ENCODE measurements at regions not wholly inside any gene's neighbourhood (a gene's known extent, or its start where the extent isn't known, plus 50 kb on each side); places are given as distances from the start of the nearest gene placed in this dataset.

DNA sequence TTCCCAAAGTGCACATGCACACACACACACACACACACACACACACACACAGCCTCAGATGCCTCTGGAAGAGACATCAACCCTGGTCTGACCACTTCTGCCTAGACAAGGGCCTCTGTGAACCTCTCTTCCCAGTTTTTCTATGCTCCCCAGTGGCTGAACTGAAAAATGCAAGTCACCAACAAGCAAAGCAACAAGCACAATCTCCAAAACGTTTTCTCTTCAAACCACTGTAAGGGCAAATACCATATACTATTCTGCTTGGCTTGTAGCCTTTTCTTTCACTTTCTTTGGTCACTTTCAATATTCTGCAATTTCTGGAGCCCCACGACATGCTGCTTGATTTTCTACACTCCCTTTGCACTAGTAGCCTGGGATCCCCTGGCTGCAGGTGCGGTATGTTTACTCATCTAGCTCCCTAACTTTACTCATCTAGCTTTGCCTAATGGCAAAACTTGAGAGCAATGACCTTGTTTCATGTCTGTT, 121.4 kb upstream of the DST start:
- no peak for DNase-seq

DNA sequence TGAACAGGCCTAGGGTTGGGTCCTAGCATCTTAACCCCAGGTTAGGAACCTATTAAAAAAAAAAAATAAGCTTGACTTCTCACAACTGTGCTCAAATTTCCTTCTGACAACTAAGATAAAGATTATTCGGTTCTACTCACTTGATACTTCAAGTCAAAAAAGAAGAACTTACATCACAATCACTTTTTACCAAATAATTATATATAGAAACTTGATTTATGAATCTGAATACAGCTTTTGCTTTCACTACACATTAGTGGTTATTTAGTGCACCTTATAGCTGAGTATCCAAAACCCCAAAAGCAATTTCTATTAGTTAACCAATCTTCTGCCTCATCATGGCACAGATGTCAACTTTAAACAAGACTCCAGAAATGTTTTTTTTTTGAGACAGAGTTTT, 119.0 kb upstream of the DST start:
- no peak for DNase-seq

DNA sequence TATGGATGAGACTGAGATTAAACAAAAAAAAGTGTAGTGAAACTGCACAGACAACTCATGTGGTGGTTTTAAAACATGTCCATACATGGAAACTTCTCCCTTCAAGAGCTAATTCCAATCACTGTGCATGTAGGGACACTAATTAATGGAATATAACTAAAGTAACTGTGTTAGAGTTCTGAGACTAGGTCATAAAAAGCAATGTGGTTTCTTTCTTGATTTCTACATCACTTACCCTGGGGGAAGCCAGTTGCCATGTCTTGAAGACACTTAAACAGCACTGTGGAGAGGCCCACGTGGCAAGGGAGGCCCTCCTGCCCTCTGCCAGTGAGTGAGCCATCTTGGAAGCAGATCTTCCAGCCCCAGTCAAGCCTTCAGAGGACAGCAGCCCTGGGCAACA, 118.2 kb upstream of the DST start:
- no peak for DNase-seq

DNA sequence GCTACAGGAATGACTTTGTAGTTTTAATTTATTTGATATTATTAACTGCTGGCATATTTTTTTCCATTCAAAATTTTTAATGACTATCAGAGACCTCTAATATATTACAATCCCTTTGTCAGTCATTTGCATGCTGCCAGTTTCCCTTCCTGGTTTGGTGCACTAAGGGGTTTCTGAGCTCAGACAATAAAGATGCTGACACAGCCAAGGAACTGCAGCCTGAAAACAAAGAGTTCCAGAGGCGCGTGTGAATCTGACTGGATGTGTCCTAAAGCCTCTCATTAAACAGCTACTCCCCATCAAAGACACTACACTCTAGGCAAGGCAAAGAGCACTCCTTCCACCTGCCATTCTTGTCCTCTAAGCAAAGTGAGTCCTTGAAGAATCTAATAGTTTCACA, 116.8 kb upstream of the DST start:
- no peak for DNase-seq

DNA sequence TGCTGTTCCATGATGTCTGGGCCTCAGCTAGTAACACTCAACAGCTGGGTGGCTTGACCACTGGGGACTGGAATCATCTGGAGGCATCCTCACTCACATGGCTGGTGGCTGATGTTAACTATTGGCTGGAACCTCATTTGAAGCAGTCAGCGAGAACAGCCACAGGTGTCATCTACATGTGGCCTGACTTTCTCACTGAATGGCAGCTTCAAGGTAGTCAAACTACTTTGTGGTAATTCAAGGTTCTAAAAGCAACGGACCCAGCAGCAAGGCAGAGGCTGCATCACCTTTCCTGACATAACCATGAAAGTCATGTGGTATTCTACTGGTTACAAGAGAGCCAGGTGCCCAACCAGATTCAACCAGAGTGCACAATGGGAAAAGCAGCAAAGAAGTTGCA, 115.9 kb upstream of the DST start:
- DNase-seq: no peak

DNA sequence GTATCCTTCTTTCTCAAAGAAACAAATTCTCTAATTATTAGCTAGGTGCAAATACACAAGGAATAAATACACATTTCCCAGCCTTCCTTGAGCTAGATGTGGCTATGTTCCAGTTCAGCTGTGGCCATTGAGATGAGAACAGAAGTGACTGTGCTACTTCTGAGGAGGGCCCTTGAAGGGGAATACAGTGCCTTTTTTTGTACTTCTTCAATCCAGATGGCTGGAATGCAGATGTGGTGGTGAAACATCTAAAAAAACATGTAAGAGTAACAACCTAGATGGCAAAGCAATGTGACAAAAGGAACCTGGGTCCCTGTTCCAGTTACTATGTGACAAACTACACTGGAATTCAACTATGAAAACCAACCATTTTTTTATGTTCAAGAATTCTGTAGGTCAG, 115.4 kb upstream of the DST start:
- DNase-seq: no peak

DNA sequence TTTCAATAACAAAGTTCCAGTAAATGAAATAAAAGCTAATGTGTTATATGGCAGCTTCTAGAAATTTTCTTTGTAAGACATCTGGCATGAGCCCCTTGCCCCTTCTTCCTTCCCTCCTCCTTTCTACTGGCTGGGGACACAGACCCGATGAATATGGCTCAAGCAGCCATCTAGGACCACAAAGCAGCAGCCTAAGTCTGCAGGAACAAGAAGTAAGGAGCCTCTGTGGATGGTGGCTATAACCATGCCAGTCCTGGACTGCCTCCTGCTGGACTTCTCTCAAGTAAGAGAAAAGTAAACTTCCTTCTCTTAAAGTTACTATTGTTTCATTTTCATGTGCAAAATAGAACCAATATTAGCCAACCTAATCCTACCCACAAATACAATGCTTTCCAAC, 114.9 kb upstream of the DST start:
- no peak for DNase-seq

DNA sequence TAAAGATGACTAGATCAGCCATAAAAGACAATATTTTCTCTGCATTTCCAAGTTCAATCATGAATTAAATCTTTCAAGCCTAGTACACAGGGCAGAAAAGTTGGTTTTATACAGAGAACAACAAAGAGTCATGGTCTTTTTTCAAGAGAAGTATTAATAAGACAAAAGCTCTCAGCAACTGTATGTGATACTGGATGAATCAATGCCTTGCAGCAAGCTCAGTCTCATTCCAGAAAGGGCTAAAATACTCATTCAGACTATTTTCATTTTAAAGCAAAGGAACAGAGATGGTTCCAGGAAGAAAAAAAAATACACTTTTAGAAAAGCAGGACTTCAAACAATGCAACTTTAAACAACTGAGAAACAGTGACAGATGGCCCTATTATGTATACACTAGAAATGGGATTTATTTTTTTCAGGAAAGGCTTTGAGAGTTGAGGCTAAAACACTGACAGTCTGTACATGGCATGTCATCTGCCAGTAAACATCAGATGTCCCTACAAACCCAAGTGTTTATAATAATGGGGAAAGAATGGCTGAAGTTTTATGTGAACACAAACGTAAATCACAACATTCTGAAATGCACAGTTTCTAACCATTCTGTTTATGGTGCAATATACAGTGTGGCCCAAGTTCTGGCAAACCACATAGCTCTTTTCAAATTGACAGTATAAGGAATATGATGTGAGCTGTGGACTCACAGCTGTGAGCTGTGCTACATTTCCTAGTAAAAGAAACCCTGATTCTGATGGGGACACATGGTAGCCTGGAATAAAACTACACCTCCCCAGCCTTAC, 114.3 kb upstream of the DST start:
- no peak for DNase-seq

DNA sequence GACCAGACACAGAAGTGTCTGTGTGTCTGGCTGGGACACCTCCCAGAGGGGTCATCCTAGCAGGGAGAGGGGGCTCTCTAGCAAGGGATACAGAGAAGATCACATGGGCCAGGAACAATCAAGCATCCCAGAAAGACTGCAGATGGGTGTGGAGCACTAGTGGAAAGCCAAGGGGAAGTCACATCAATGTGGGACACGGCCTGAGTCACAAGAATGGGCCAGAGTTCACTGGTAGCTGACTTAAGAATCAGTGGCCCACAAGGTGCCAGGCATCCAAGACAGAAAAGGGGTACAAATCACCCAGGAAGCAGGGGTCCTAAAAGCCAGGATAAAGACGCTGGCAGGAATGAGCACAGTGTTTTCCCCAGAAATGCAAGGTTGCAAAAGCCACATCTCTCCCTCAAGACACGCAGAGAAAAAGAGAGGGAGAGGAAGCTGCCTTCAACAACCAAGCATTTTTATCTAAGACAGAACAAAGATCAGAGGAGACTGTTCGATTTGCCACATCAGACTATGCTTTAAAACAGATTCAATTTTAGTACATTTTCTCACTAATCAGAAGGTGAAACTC, 113.6 kb upstream of the DST start:
- no peak for DNase-seq

DNA sequence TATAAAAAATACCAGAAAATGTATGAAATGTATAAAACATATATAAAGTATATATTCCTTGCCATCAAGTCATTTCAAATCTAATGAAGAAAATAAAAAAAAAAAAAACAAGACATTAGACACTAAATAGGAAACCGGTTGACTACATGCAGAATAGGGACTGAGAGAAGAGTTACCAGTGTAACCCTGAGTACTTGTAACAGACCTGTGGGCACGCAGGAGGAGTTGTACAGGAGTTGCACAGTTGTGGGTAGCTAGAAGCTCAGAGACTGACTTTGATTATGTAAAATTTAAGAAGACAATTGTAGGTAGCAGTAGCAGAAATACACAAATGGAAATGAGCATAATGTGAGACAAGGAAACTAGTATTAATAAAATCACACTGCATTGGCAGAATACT, 112.4 kb upstream of the DST start:
- DNase-seq: no peak

DNA sequence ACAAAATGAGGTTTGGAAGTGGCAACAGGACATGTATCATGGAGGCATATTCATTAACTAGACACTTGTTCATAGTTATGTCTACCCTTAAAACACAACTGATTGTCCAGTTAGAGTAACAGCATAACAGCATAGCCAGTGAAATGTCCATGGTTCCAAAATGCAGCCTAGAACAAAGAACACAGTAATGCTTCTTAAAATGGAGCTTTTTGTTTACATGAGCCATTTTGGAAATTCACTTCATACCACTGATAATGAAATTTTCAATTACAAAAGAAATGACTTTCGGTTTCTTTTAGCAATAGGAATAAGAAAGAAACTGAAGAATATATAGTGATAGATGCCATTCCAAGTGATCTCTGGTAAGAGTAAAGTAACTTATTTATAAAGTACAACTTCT, 111.1 kb upstream of the DST start:
- DNase-seq: no peak

DNA sequence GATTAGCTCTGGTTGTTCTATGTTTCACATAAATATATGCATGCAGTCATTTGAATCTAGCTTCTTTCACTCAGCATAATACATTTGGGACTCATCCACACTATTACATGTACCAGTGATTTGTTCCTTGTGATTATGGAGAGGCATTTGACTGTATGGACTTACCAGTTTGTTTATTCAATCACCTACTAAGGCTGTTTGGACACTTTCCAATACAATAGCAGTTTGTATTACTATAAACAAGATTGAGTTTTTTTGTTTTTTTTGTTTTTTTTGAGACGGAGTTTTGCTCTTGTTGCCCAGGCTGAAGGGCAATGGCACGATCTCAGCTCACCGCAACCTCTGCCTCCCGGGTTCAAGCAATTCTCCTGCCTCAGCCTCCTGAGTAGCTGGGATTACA, 109.8 kb upstream of the DST start:
- no peak for DNase-seq

DNA sequence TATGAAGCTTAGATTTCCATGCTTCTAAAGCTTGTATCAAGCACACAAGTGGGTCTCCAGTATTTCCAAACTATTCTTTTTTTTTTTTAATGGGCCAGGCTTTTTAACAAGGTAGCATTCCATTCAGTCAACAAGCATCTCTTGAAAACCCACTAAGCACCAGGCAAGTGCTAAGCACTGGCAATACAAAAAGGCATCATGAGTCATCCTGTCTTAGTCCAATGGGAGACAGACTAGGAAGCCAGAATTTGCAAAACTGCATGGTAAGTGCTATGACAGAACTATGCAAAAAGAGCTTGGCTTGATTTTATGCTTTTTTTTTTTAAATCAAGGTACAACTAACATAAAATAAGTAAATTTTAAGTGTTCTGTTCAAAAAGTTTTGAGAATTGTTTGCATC, 109.3 kb upstream of the DST start:
- DNase-seq: no peak

DNA sequence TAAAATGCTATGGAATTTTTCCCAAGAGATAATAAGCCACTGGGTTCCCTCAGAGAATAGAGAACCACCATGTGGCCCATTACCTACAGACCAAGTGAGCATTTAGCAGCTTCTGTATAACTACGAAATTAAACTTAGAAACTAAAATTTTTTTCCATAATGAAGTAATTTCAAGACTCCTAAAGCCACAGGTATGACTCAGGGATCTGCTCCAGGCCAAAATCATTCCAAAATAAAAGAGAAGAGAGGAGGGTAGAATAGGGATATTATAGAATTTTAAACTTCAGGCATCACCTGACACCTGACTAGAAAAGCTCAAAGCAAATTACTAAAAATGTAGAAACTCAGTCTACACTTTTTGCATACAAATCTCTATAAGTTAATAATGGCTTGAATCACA, 108.9 kb upstream of the DST start:
- no peak for DNase-seq

DNA sequence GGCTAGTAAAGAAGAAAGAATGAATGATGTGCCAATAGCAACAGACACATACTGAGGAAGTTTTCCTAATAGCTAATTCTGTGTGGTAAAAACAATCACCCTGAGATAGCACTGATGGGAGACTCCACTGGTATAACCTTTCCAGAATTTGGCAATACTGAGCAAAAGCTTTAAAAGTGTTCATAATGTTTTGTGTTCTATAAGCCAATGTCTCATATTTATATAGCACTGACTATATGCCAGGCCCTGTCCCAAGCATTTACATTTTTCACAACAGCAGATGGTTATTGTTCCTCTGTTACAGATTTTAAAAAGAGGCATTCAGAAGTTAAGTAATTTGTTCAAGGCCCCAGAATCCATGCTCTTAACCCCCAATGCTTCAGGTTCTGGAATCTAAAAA, 108.0 kb upstream of the DST start:
- DNase-seq: no peak

DNA sequence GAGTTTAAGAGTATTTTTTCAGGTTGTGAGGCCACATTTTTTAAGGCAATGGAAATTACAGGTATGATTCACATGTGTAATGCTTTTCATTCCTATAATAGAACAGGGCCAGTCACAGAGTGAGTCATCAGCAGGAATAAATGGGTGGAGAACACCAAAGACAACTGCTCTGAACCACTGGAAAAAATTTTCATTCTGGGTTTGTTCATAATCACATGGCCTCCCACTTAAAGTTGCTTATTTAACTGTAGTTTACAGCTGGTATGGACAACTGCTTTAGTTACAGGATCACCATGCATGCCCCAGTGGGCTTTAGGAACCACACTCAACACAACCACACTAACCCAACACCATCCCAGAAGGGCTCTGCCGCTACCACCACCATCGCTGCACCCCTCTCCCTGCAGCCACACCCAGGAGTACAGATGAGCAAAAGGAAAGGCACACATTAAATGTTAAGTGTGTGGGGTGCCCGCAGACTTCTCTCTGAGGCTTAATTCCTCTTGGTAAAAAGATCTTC, 107.0 kb upstream of the DST start:
- DNase-seq: no peak

DNA sequence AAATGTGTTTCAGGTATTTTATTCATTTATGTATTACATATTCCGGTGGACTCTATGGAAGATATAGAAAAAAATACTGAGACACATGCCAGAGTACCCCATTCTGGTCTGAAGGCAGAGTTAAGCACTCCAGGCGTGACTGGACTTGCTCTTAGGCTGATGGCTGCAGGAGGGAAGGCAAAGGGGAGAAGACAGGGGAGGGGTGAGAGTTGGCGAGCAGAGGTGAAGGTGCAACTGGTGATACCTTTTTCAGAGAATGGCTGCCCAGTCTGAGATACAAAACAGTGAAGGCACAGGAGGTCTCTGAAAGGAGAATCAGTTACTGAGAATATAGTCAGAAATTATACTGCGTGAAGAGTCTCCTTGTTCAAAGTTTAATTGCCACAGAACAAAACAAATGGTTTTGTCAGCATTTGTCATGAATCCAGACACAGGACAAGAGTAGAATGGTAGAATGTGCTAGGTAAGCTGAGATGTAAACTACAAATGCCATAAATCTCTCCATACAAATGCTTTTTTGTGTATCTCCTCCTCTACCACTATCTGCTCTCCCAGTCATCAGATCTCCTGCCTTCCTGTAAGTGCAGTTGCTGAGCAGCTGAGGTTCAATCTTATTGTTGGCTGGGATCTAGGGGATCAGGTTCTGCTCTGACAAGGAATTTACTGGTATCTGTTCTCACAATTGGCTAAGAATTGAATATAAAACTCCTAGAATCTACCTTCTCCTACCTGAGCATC, 104.2 kb upstream of the DST start:
- no peak for DNase-seq

DNA sequence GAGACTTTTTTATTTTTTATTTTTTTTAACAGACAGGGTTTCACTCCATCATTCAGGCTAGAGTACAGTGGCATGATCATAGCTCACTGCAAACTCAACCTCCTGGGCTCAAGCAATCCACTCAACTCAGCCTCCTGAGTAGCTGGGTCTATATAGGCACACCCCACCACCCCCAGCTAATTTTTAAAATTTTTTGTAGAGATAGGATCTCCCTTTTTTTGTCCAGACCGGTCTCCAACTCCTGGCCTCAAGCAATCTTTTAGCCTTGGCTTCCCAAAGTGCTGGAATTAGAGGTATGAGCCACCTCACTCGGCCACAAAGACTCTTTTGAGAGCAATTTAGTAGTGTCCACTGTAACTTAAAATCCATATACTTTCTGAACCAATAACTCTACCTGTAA, 103.3 kb upstream of the DST start:
- DNase-seq: no peak

DNA sequence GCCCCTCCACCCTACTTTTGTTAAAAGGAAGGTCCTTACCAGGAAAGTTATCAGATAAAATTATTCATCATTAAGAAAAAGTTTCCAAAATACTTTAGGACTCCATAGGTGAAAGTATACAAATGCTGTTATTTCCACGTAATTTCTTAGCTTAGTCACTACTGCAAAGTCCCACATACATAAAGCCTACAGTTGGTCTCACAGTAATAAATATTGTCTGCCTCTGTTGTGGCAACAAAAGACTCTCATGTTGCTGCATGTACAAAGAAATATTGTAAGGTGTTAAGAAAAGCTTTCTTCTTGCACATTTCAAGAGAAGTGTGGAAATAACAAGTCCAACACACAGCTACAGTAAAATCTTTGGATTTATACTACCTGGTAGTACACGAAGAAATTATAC, 102.4 kb upstream of the DST start:
- no peak for DNase-seq

DNA sequence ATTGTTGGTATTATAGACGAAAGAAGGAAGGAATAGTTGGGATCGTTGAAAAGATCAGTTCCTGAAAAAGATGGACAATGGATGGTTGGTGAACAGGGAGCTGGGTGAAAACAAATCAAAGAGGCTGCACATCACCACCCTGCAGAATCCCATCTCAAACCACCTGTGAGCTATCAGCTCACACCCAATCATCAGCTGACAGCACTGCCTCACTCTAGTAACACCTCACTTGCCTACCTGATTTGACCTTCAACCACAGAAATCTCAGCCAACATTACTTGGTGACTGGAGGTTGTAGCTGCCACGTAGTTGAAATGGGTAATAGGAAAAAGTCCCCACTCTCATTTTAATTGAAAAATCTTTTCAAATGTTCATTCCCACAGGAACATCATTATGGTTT, 101.8 kb upstream of the DST start:
- no peak for DNase-seq

DNA sequence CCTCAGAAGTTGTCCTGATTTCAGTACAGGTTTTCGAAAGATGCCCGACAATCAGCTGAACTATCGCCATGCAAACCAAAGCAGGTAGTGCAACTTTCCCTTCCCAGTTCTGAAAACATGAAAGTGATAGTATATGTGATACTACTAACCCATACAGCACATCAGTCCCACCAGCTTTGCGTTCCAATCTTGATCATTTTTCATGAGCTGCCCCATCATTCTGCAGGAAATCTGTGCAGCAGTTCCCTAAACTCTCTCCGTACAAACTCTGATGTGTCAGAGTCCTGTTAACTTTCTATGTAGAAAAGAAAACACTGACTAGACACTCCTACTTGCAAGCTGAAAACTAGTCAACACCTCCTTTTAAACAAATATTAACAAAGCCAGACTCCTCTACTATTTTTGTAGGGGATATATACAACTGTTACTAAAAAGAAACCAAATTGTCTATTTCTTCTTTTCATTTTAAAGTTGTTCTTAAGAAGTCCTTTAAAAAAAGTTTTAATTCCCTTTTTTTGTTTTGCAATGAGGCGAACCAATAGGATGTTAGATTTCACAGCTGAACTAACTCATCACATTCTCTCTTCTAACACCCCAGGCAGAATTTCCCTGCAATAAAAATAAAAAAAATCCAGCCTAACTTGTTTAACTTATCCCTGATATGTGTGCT, 99.6 kb upstream of the DST start:
- DNase-seq: no peak

DNA sequence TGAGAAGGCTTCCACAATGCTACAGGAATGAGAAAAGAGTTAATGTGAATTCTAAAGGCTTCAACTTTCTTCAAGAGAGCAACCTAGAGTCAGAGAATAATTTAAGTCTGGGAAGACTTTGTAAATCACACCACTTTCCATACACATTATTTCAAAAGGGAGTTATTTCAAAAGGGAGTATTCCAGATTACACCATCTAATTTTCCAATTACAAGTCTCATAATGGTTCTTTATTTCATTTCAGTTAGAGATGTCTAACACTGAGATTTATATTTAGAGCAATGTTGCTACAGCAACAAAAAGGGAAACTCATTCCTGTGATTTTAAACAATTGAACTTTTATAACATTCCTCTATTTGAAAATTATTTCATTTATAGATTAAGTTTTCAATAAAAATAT, 98.8 kb upstream of the DST start:
- DNase-seq: no peak

All from NCI-H1436 (cell line).